GM23248 (cell line): ENCODE measurements at regions not wholly inside any gene's neighbourhood (a gene's known extent, or its start where the extent isn't known, plus 50 kb on each side); places are given as distances from the start of the nearest gene placed in this dataset.

Experiments used
- DNase-seq: peaks from one replicate; pipeline ENCODE4 v3.0.0-alpha.2; 2015
- H2AFZ ChIP-seq: fragments of 200-600 bp; sonication (generic); 2 replicates; pipeline ENCODE4 v1.6.1; 2016; ENCODE audit warnings: antibody characterized with exemption
- H3F3A ChIP-seq: fragments of 200-600 bp; sonication (generic); 2 replicates; pipeline ENCODE4 v1.6.1; 2016; ENCODE audit warnings: mild to moderate bottlenecking, antibody characterized with exemption, mixed run types; ENCODE audit not compliant: insufficient read depth
- H3K27ac ChIP-seq: fragments of 200-600 bp; sonication (generic); 2 replicates; pipeline ENCODE4 v1.5.1; 2016; ENCODE audit warnings: mild to moderate bottlenecking
- H3K27me3 ChIP-seq: fragments of 200-600 bp; sonication (generic); replicated peaks from 2 replicates; pipeline ENCODE4 v1.6.1; 2016; ENCODE audit warnings: mild to moderate bottlenecking; ENCODE audit not compliant: insufficient read depth
- H3K36me3 ChIP-seq: fragments of 200-600 bp; sonication (generic); 2 replicates; pipeline ENCODE4 v1.6.1; 2016; ENCODE audit warnings: low read depth, mild to moderate bottlenecking
- H3K4me1 ChIP-seq: fragments of 200-600 bp; sonication (generic); 2 replicates; pipeline ENCODE4 v1.6.1; 2016; ENCODE audit warnings: mild to moderate bottlenecking; ENCODE audit not compliant: insufficient read depth
- H3K4me2 ChIP-seq: fragments of 200-600 bp; sonication (generic); one replicate; pipeline ENCODE4 v1.6.1; 2016; ENCODE audit warnings: mild to moderate bottlenecking; ENCODE audit not compliant: unreplicated experiment
- H3K4me3 ChIP-seq: fragments of 200-600 bp; sonication (generic); 2 replicates; pipeline ENCODE4 v1.5.1; 2016; ENCODE audit warnings: mild to moderate bottlenecking
- H3K79me2 ChIP-seq: fragments of 200-600 bp; sonication (generic); 2 replicates; pipeline ENCODE4 v1.6.1; 2016; ENCODE audit warnings: mild to moderate bottlenecking; ENCODE audit not compliant: insufficient read depth
- H3K9ac ChIP-seq: fragments of 200-600 bp; sonication (generic); 2 replicates; pipeline ENCODE4 v1.6.1; 2016; ENCODE audit warnings: mild to moderate bottlenecking
- H3K9me2 ChIP-seq: fragments of 200-600 bp; sonication (generic); 2 replicates; pipeline ENCODE4 v1.6.1; 2016; ENCODE audit warnings: mixed run types, mild to moderate bottlenecking, moderate library complexity; ENCODE audit not compliant: insufficient read depth
- H3K9me3 ChIP-seq: fragments of 200-600 bp; sonication (generic); one replicate; pipeline ENCODE4 v1.6.1; 2017; ENCODE audit warnings: low read depth
- H4K20me1 ChIP-seq: fragments of 200-600 bp; sonication (generic); 2 replicates; pipeline ENCODE4 v1.6.0; 2016; ENCODE audit not compliant: insufficient read depth
- EZH2 ChIP-seq: fragments of 200-600 bp; sonication (generic); IDR thresholded peaks from 2 replicates; pipeline ENCODE4 v1.6.1; 2018; ENCODE audit warnings: antibody characterized with exemption, mild to moderate bottlenecking; ENCODE audit not compliant: insufficient read depth, poor library complexity, severe bottlenecking
- EZH2phosphoT487 ChIP-seq: fragments of 200-600 bp; sonication (generic); IDR thresholded peaks from 2 replicates; pipeline ENCODE4 v1.6.1; 2018; ENCODE audit warnings: antibody characterized with exemption, moderate library complexity, mild to moderate bottlenecking, low read depth; ENCODE audit not compliant: insufficient read depth
- WGBS, 2 experiments: methylation state at CpG; one replicate each; pipeline ENCODE4 v1.1.6; 2015 to 2017; ENCODE audit warnings: low lambda C conversion rate in 2 of 2, low coverage in 1 of 2; ENCODE audit errors: missing lambda C conversion rate in 2 of 2; 5-methylcytosine and 5-hydroxymethylcytosine counted together
- in situ Hi-C: fragments of 300-500 bp; cut with MboI; formaldehyde crosslinking; loops from 2 replicates; pipeline ENCODE4 v1.15.0; 2020

DNA sequence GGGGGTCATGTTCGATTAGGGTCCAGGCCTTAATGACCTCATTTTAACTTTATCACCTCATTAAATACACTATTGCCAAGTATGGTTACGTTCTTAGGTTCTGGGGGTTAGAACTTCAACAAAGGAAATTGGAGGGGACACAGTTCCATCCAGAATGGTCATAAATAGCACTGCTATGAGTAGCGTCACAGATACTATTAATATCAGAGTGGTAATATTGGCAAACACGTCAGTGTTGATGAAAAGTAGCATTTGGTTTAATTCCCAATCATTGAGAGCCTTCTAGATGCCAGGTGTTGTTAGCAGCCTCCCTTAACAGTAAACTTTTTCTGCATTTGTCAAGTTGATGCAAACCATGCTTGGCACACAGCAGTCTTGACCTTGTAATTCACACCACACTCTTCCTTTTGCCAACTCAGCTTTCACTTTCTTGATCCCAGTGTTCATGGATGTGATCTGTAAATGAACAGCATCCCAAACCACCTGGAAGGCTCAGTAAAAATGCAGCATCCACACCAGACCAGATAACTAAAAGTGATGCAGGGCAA lies 912.5 kb upstream of the TENM3 start:
- Histone ChIP-seq H3K9me2 (no peaks in the 10 kb centered on the region), H3K4me2 (no peak overlapping the region), H2AFZ (no peak overlapping the region), H3K4me3 (no peak overlapping the region), H4K20me1 (no peaks in the 10 kb centered on the region), H3K79me2 (no peaks in the 10 kb centered on the region), H3K27ac (no peak overlapping the region), H3K9ac (no peak overlapping the region), H3K4me1 (no peaks in the 10 kb centered on the region), H3K36me3 (no peaks in the 10 kb centered on the region), H3F3A (no peaks in the 10 kb centered on the region), H3K9me3 (no peaks in the 10 kb centered on the region), H3K27me3 (no peaks in the 10 kb centered on the region)
- WGBS, 2 experiments: 7 to 8% methylated on average over 4 of the region's 4 CpGs
- DNase-seq: no peak
- no peak for TF ChIP-seq EZH2
- TF ChIP-seq EZH2phosphoT487: no peak
- in situ Hi-C loops: no loop called here

DNA sequence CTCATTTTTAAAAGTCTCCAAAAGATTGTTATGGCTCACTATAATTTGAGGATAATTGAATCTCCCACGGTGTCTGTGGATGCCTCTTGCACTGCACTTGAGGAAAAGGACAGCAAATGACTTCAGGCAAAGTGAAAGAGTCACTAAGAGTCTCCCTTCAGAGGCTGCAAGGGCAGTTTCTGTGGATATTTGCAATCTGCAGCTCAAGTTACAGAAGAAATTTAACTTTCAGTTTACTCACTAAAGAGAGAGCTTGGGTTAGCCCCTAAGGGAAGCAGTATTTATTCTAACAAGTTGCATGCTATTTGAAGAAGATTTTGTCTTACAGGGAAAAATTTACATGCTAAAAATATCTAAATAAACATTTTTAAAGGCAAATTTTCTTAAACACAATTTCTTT lies 912.0 kb upstream of the TENM3 start:
- no peaks in the 10 kb centered on the region for H3K4me1 ChIP-seq
- H3K9me2 ChIP-seq: no peaks in the 10 kb centered on the region
- H4K20me1 ChIP-seq: no peaks in the 10 kb centered on the region
- DNase-seq: no peak
- WGBS, 2 experiments: 0 to 5% methylated on average over 1 of the region's 1 CpG
- in situ Hi-C loops: no loop called here
- H3K27ac ChIP-seq: no peak overlapping the region
- H3K36me3 ChIP-seq: no peaks in the 10 kb centered on the region
- H3K4me3 ChIP-seq: no peak overlapping the region
- TF ChIP-seq EZH2 (no peak), EZH2phosphoT487 (no peak)
- H3K4me2 ChIP-seq: no peak overlapping the region
- no peaks in the 10 kb centered on the region for H3K9me3 ChIP-seq
- H2AFZ ChIP-seq: no peak overlapping the region
- no peaks in the 10 kb centered on the region for H3F3A ChIP-seq
- no peaks in the 10 kb centered on the region for H3K27me3 ChIP-seq
- no peaks in the 10 kb centered on the region for H3K79me2 ChIP-seq
- H3K9ac ChIP-seq: no peak overlapping the region

DNA sequence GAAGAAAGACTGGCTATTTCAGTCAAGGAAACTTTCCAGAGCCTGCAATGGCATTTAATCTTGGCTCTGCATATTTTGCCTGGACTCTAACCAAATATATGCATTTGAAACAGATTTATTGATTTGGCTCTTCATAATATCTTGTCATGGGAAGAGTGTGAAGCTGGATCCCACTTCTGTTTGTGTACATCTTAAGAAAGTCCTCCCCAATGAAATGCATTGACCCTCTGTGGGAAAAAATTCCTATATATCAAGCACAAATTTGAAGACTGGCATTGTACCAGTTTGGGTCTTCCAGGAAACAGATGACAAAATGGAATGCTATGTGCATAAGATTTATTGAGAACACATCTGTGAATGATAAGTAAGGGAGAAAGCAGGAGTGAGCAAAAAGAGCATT lies 897.3 kb upstream of the TENM3 start:
- Histone ChIP-seq H3K4me1 (no peaks in the 10 kb centered on the region), H2AFZ (no peak overlapping the region), H3F3A (no peaks in the 10 kb centered on the region), H3K9me2 (no peaks in the 10 kb centered on the region), H3K4me3 (no peak overlapping the region), H4K20me1 (no peaks in the 10 kb centered on the region), H3K27ac (no peak overlapping the region), H3K79me2 (no peaks in the 10 kb centered on the region), H3K4me2 (no peak overlapping the region), H3K36me3 (no peaks in the 10 kb centered on the region), H3K9me3 (no peaks in the 10 kb centered on the region), H3K9ac (no peak overlapping the region), H3K27me3 (no peaks in the 10 kb centered on the region)
- TF ChIP-seq EZH2phosphoT487 (no peak), EZH2 (no peak)
- no peak for DNase-seq
- in situ Hi-C loops: no loop called here

DNA sequence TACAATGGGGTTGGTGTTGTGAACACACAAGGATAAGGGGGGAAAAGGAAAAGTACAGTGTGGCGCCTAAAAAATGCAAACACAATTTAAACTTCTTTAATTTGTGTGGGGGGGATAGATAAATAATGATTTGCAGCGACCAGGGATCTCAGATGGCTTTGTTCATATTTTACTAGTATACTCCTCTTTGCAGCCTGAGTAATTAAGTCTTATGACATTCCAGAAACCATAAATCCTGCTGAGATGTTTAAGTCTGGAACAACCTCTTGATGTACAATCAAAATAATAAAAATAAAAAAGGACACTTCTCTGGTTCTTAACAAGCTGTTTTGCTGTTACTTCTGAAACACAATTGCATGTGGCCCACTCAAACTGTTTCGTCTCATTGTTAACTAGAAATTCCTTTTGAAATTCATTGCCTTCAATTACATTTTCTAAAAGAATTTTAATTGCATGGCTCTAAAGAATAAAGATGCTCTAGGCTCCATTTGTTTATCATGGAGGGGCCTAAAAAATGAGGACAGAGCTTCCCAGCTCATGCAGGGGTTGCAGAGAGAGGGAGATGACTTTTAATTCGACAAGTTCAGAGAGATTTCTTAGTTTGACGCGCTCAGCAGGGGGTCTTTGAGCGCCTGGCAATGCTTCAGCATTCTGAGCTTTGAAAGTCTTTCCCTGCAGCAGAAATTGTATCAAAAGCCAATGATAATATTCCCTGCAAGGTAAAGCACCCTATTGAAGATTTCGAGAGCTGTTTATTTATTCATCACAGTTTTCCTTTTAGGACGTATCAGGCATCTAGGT lies 892.4 kb upstream of the TENM3 start:
- Histone ChIP-seq H2AFZ (no peak overlapping the region), H3K36me3 (no peaks in the 10 kb centered on the region), H3K27me3 (no peaks in the 10 kb centered on the region), H3K79me2 (no peaks in the 10 kb centered on the region), H3K9me3 (no peaks in the 10 kb centered on the region), H3F3A (no peaks in the 10 kb centered on the region), H3K27ac (no peak overlapping the region), H3K9ac (no peak overlapping the region), H3K9me2 (no peaks in the 10 kb centered on the region), H4K20me1 (no peaks in the 10 kb centered on the region), H3K4me2 (no peak overlapping the region), H3K4me1 (no peaks in the 10 kb centered on the region), H3K4me3 (no peak overlapping the region)
- in situ Hi-C loops: no loop called here
- 6 to 11% methylated on average over 9 of the region's 9 CpGs for WGBS, 2 experiments
- TF ChIP-seq EZH2phosphoT487: no peak
- no peak for TF ChIP-seq EZH2
- no peak for DNase-seq
